ENCODE measurements at regions not wholly inside any gene's neighbourhood (a gene's known extent, or its start where the extent isn't known, plus 50 kb on each side); places are given as distances from the start of the nearest gene placed in this dataset.

- intact Hi-C loops (cut with DNase I): no loop called here
- Histone ChIP-seq H3K36me3 (no peaks in the 10 kb centered on the region), H3K27me3 (ENCODE audit: low read depth) (no peaks in the 10 kb centered on the region), H3K4me3 (no peak overlapping the region), H3K27ac (no peak overlapping the region), H3K4me1 (peaks cover 6% of the 10 kb centered on the region), H3K9me3 (no peaks in the 10 kb centered on the region)
- ATAC-seq: no peak
- no peak for TF ChIP-seq CTCF (IDR thresholded peaks at IDR 0.05)
- no peak for DNase-seq
Observed at GRCh38 chr12:27148791-27149190, 66.4 kb upstream of the C12orf71 start.

- no peak overlapping the region for H3K4me3 ChIP-seq
- DNase-seq: no peak
- no peak for ATAC-seq
- no peaks in the 10 kb centered on the region for H3K27me3 ChIP-seq (ENCODE audit: low read depth)
- no peak overlapping the region for H3K27ac ChIP-seq
- no peak for TF ChIP-seq CTCF (IDR thresholded peaks at IDR 0.05)
- H3K36me3 ChIP-seq: no peaks in the 10 kb centered on the region
- H3K9me3 ChIP-seq: no peaks in the 10 kb centered on the region
- intact Hi-C loops (cut with DNase I): no loop called here
- H3K4me1 ChIP-seq: no peaks in the 10 kb centered on the region
Observed at GRCh38 chr12:27151479-27151878, 69.1 kb upstream of the C12orf71 start.

- H3K4me3 ChIP-seq: no peak overlapping the region
- ATAC-seq (no peak), DNase-seq (no peak)
- no peaks in the 10 kb centered on the region for H3K9me3 ChIP-seq
- intact Hi-C loops (cut with DNase I): no loop called here
- no peaks in the 10 kb centered on the region for H3K36me3 ChIP-seq
- no peak for TF ChIP-seq CTCF (IDR thresholded peaks at IDR 0.05)
- no peaks in the 10 kb centered on the region for H3K4me1 ChIP-seq
- H3K27me3 ChIP-seq (ENCODE audit: low read depth): no peaks in the 10 kb centered on the region
- H3K27ac ChIP-seq: no peak overlapping the region
Observed at GRCh38 chr12:27158297-27158696, 75.9 kb upstream of the C12orf71 start.

- no peaks in the 10 kb centered on the region for H3K36me3 ChIP-seq
- ATAC-seq (no peak), DNase-seq (no peak)
- H3K4me1 ChIP-seq: no peaks in the 10 kb centered on the region
- no peak for TF ChIP-seq CTCF (IDR thresholded peaks at IDR 0.05)
- H3K4me3 ChIP-seq: no peak overlapping the region
- intact Hi-C loops (cut with DNase I): no loop called here
- H3K27me3 ChIP-seq (ENCODE audit: low read depth): no peaks in the 10 kb centered on the region
- no peaks in the 10 kb centered on the region for H3K9me3 ChIP-seq
- H3K27ac ChIP-seq: no peak overlapping the region
Observed at GRCh38 chr12:27161458-27162228, 79.3 kb upstream of the C12orf71 start.

GRCh38 chr12:27162229-27162537 is 79.8 kb upstream of the C12orf71 start:
- ATAC-seq (no peak), DNase-seq (no peak)
- Histone ChIP-seq H3K27ac (no peak overlapping the region), H3K27me3 (ENCODE audit: low read depth) (no peaks in the 10 kb centered on the region), H3K4me1 (no peaks in the 10 kb centered on the region), H3K4me3 (no peak overlapping the region), H3K9me3 (no peaks in the 10 kb centered on the region), H3K36me3 (no peaks in the 10 kb centered on the region)
- no peak for TF ChIP-seq CTCF (IDR thresholded peaks at IDR 0.05)
- intact Hi-C loops (cut with DNase I): no loop called here

Data from lower lobe of right lung (tissue), 2 donors.